Liver (tissue), 8 donors: ENCODE measurements at regions not wholly inside any gene's neighbourhood (a gene's known extent, or its start where the extent isn't known, plus 50 kb on each side); places are given as distances from the start of the nearest gene placed in this dataset.

ENCODE experiments used
- DNase-seq: peaks from one replicate; pipeline ENCODE4 v3.0.0-alpha.2; 2017; ENCODE audit warnings: low spot score
- H3K27ac ChIP-seq, 2 donors: one replicate each; pipeline ENCODE4 v1.7.0; 2013; ENCODE audit warnings: inconsistent platforms in 2 of 2, low read length in 2 of 2, control low read depth in 1 of 2, low read depth in 1 of 2, mild to moderate bottlenecking in 1 of 2
- H3K27me3 ChIP-seq, 4 donors: one replicate each; pipeline versions ENCODE4 v1.6.1 to v1.7.0; 2013; ENCODE audit warnings: low read length in 3 of 4, inconsistent platforms in 1 of 4, mild to moderate bottlenecking in 1 of 4, moderate library complexity in 1 of 4; ENCODE audit not compliant: control insufficient read depth in 4 of 4, insufficient read depth in 4 of 4
- H3K36me3 ChIP-seq, 4 donors: one replicate each; pipeline versions ENCODE4 v1.6.1 to v1.7.0; 2013; ENCODE audit warnings: low read length in 3 of 4, mild to moderate bottlenecking in 3 of 4, low read depth in 1 of 4, moderate library complexity in 1 of 4; ENCODE audit not compliant: control insufficient read depth in 4 of 4, insufficient read depth in 3 of 4
- H3K4me1 ChIP-seq, 4 donors: one replicate each; pipeline versions ENCODE4 v1.6.1 to v1.7.0; 2013; ENCODE audit warnings: low read length in 3 of 4, mild to moderate bottlenecking in 3 of 4, moderate library complexity in 1 of 4; ENCODE audit not compliant: control insufficient read depth in 4 of 4, insufficient read depth in 4 of 4
- H3K4me3 ChIP-seq, 3 donors: one replicate each; pipeline versions ENCODE4 v1.6.1 to v1.7.0; 2013; ENCODE audit warnings: low read length in 3 of 3, control low read depth in 1 of 3, low read depth in 1 of 3, mild to moderate bottlenecking in 1 of 3
- H3K9ac ChIP-seq, 2 donors: one replicate each; pipeline ENCODE4 v1.7.0; 2013; ENCODE audit warnings: low read length in 2 of 2, mild to moderate bottlenecking in 2 of 2, moderate library complexity in 2 of 2, control low read depth in 1 of 2, low read depth in 1 of 2
- H3K9me3 ChIP-seq, 4 donors: one replicate each; pipeline versions ENCODE4 v1.6.1 to v1.7.0; 2013; ENCODE audit warnings: low read length in 3 of 4; ENCODE audit not compliant: control insufficient read depth in 4 of 4
- FOXA1 ChIP-seq: IDR thresholded peaks from 2 replicates; pipeline ENCODE4 v1.6.1; 2016; ENCODE audit warnings: antibody characterized with exemption
- FOXA2 ChIP-seq: IDR thresholded peaks from 2 replicates; pipeline ENCODE4 v1.6.1; 2016; ENCODE audit warnings: antibody characterized with exemption
- GABPA ChIP-seq, 2 donors: IDR thresholded peaks in 1 of 2; conservative IDR thresholded peaks in 1 of 2; 2 replicates each; pipeline ENCODE4 v1.6.1; 2016; ENCODE audit warnings: antibody characterized with exemption in 2 of 2, mild to moderate bottlenecking in 1 of 2, moderate library complexity in 1 of 2
- HNF4A ChIP-seq, 2 donors: conservative IDR thresholded peaks; 2 replicates each; pipeline ENCODE4 v1.6.1; 2016; ENCODE audit warnings: antibody characterized with exemption in 2 of 2, mild to moderate bottlenecking in 2 of 2
- HNF4G ChIP-seq: IDR thresholded peaks from 2 replicates; pipeline ENCODE4 v1.6.1; 2016; ENCODE audit warnings: antibody characterized with exemption
- JUND ChIP-seq, 2 donors: IDR thresholded peaks; 2 replicates each; pipeline ENCODE4 v1.6.1; 2016; ENCODE audit warnings: antibody characterized with exemption in 2 of 2
- RAD21 ChIP-seq, 2 donors: IDR thresholded peaks; 2 replicates each; pipeline ENCODE4 v1.6.1; 2016; ENCODE audit warnings: antibody characterized with exemption in 2 of 2, mild to moderate bottlenecking in 2 of 2
- RXRA ChIP-seq, 2 donors: IDR thresholded peaks; 2 replicates each; pipeline ENCODE4 v1.6.1; 2017 to 2018; ENCODE audit warnings: antibody characterized with exemption in 2 of 2, mild to moderate bottlenecking in 1 of 2
- SP1 ChIP-seq: IDR thresholded peaks from 2 replicates; pipeline ENCODE4 v1.6.1; 2018; ENCODE audit warnings: antibody characterized with exemption, mild to moderate bottlenecking
- TAF1 ChIP-seq: conservative IDR thresholded peaks from 2 replicates; pipeline ENCODE4 v1.6.1; 2016; ENCODE audit warnings: antibody characterized with exemption, mild to moderate bottlenecking
- YY1 ChIP-seq: IDR thresholded peaks from 2 replicates; pipeline ENCODE4 v1.6.1; 2016; ENCODE audit warnings: antibody characterized with exemption, mild to moderate bottlenecking
- WGBS: extraction: QIAGEN DNeasy Blood & Tissue Kit; methylation state at CpG from one replicate; pipeline ENCODE4 v1.1.7; 2013; 5-methylcytosine and 5-hydroxymethylcytosine counted together
- TF ChIP-seq, protein P1 (sequence below): fragments of 150-350 bp; IDR thresholded peaks from 2 replicates; pipeline ENCODE4 v1.5.1; 2017; ENCODE audit warnings: improper control_type of control experiment, low read depth, low read length; ENCODE audit not compliant: missing input control
- TF ChIP-seq, protein P2 (sequence below): IDR thresholded peaks from 2 replicates; pipeline ENCODE4 v1.6.1; 2016; ENCODE audit warnings: antibody characterized with exemption
- TF ChIP-seq, protein P3 (sequence below): IDR thresholded peaks from 2 replicates; pipeline ENCODE4 v1.6.1; 2016; ENCODE audit warnings: antibody characterized with exemption
- TF ChIP-seq, protein P4 (sequence below): IDR thresholded peaks from 2 replicates; pipeline ENCODE4 v1.6.1; 2016; ENCODE audit warnings: antibody characterized with exemption, mild to moderate bottlenecking
- donor health status: healthy.
- donor health status: healthy.
- donor health status: healthy.
- donor health status: healthy.
- donor health status: healthy.

DNA sequence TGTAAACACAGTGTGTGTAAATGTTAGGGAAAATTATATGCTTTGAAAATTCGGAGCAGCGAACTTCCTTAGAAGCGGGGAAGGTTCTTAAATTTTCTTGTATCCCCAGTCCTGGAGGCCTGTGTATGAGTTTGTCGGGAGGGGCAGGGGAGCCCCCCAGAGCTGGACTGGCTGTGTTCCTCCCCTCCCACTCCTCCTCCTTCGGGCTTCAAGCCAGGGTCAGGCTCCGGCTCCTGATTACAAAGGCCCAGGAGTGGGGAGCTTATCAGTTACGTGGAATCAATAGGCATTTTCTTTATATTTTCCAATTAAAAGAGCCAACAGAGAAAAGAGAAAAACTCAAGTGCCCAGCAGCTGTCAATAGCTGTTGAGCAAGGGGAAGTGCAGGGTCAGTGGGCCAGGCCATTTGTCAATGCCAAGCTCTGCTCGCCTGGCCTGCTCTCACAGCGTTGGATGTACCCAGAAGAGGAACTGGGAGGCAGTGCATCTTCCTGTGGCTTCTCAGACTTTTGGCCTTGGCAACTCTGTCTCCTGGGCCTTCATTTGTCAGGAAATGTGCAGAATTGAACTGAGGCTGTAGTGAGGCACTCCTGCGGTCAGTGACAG, 156.9 kb upstream of the PCBD1 start (continued):
- TF ChIP-seq, protein P1, sequence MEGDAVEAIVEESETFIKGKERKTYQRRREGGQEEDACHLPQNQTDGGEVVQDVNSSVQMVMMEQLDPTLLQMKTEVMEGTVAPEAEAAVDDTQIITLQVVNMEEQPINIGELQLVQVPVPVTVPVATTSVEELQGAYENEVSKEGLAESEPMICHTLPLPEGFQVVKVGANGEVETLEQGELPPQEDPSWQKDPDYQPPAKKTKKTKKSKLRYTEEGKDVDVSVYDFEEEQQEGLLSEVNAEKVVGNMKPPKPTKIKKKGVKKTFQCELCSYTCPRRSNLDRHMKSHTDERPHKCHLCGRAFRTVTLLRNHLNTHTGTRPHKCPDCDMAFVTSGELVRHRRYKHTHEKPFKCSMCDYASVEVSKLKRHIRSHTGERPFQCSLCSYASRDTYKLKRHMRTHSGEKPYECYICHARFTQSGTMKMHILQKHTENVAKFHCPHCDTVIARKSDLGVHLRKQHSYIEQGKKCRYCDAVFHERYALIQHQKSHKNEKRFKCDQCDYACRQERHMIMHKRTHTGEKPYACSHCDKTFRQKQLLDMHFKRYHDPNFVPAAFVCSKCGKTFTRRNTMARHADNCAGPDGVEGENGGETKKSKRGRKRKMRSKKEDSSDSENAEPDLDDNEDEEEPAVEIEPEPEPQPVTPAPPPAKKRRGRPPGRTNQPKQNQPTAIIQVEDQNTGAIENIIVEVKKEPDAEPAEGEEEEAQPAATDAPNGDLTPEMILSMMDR = no peak

DNA sequence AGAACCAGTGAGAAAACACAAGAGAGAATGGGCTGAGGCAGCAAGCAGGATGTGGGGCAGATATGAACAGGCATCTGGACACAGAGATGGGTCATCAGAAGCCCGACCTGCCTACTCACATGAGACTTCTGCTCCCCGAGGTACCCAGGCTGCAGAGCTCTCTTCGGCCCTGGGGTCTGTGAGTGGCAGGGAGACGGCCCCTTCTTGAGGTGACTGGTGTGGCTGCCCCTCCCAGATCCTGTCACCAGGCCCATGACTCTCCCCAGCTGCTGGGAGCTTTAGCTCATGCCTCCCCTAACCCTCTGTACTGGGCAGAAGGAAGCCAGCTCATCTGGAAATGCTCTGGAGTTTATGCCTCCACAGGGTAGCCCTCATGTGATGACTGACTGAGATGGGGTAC, 157.6 kb upstream of the PCBD1 start:
- H3K36me3 ChIP-seq = no peaks in the 10 kb centered on the region
- WGBS = 79% methylated on average over 4 of the region's 4 CpGs
- TF ChIP-seq RXRA (IDR thresholded peaks at IDR 0.05) (no peak), HNF4G (no peak), YY1 (no peak), FOXA2 (no peak), JUND (IDR thresholded peaks at IDR 0.05) (no peak), HNF4A (conservative IDR thresholded peaks at IDR 0.05) (no peak), RAD21 (IDR thresholded peaks at IDR 0.05) (no peak), SP1 (no peak), FOXA1 (no peak)
- TF ChIP-seq, protein P1 = no peak
- TF ChIP-seq, protein P2, sequence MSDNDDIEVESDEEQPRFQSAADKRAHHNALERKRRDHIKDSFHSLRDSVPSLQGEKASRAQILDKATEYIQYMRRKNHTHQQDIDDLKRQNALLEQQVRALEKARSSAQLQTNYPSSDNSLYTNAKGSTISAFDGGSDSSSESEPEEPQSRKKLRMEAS = no peak
- H3K9me3 ChIP-seq = no peaks in the 10 kb centered on the region
- no peak overlapping the region for H3K9ac ChIP-seq
- no peaks in the 10 kb centered on the region for H3K4me1 ChIP-seq
- no peaks in the 10 kb centered on the region for H3K27me3 ChIP-seq
- no peak for DNase-seq
- H3K27ac ChIP-seq = no peak overlapping the region
- H3K4me3 ChIP-seq = no peak overlapping the region

DNA sequence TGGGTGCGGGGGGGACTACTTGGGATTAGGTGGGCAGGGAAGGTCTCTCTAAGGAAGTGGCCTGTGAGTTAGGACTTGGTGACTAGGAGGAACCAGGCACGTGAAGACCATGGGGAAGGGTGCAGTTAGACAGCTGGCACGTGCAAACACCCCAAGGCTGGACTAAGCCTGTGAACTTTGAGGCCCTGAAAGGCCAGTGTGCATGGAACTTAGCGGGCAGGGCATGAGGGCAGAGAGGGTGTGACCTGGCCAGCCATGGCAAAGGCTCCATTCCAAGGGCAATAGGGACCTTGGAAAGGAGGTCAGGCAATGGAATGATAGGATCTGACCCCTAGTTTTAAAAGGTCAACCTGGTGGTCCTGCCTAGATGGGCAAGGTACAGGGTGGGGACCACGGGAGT, 158.4 kb upstream of the PCBD1 start:
- no peak for DNase-seq
- H3K9me3 ChIP-seq = no peaks in the 10 kb centered on the region
- H3K4me1 ChIP-seq = no peaks in the 10 kb centered on the region
- no peak overlapping the region for H3K4me3 ChIP-seq
- H3K27me3 ChIP-seq = no peaks in the 10 kb centered on the region
- 81% methylated on average over 5 of the region's 5 CpGs for WGBS
- no peak overlapping the region for H3K27ac ChIP-seq
- TF ChIP-seq SP1 = no peak
- no peak for TF ChIP-seq RXRA (IDR thresholded peaks at IDR 0.05)
- TF ChIP-seq, protein P3, sequence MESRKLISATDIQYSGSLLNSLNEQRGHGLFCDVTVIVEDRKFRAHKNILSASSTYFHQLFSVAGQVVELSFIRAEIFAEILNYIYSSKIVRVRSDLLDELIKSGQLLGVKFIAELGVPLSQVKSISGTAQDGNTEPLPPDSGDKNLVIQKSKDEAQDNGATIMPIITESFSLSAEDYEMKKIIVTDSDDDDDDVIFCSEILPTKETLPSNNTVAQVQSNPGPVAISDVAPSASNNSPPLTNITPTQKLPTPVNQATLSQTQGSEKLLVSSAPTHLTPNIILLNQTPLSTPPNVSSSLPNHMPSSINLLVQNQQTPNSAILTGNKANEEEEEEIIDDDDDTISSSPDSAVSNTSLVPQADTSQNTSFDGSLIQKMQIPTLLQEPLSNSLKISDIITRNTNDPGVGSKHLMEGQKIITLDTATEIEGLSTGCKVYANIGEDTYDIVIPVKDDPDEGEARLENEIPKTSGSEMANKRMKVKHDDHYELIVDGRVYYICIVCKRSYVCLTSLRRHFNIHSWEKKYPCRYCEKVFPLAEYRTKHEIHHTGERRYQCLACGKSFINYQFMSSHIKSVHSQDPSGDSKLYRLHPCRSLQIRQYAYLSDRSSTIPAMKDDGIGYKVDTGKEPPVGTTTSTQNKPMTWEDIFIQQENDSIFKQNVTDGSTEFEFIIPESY = no peak
- no peak for TF ChIP-seq HNF4A (conservative IDR thresholded peaks at IDR 0.05)
- no peak for TF ChIP-seq GABPA (IDR thresholded peaks at IDR 0.05 in 1 of 2, conservative IDR thresholded peaks at IDR 0.05 in 1 of 2)
- TF ChIP-seq, protein P1 = no peak
- TF ChIP-seq, protein P4, sequence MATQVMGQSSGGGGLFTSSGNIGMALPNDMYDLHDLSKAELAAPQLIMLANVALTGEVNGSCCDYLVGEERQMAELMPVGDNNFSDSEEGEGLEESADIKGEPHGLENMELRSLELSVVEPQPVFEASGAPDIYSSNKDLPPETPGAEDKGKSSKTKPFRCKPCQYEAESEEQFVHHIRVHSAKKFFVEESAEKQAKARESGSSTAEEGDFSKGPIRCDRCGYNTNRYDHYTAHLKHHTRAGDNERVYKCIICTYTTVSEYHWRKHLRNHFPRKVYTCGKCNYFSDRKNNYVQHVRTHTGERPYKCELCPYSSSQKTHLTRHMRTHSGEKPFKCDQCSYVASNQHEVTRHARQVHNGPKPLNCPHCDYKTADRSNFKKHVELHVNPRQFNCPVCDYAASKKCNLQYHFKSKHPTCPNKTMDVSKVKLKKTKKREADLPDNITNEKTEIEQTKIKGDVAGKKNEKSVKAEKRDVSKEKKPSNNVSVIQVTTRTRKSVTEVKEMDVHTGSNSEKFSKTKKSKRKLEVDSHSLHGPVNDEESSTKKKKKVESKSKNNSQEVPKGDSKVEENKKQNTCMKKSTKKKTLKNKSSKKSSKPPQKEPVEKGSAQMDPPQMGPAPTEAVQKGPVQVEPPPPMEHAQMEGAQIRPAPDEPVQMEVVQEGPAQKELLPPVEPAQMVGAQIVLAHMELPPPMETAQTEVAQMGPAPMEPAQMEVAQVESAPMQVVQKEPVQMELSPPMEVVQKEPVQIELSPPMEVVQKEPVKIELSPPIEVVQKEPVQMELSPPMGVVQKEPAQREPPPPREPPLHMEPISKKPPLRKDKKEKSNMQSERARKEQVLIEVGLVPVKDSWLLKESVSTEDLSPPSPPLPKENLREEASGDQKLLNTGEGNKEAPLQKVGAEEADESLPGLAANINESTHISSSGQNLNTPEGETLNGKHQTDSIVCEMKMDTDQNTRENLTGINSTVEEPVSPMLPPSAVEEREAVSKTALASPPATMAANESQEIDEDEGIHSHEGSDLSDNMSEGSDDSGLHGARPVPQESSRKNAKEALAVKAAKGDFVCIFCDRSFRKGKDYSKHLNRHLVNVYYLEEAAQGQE = no peak
- TF ChIP-seq TAF1 = no peak
- TF ChIP-seq JUND (IDR thresholded peaks at IDR 0.05) = no peak
- H3K9ac ChIP-seq = no peak overlapping the region
- no peaks in the 10 kb centered on the region for H3K36me3 ChIP-seq
